ENCODE measurements at regions not wholly inside any gene's neighbourhood (a gene's known extent, or its start where the extent isn't known, plus 50 kb on each side); places are given as distances from the start of the nearest gene placed in this dataset.

- Histone ChIP-seq H3K4me1 (no peaks in the 10 kb centered on the region), H3K27me3 (no peaks in the 10 kb centered on the region), H3K4me3 (no peak overlapping the region), H3K36me3 (no peaks in the 10 kb centered on the region), H3K27ac (no peak overlapping the region), H3K9me3 (no peaks in the 10 kb centered on the region)
- intact Hi-C loops (cut with DNase I; ENCODE audit: low total_unique reads), result no loop called here
- WGBS, 2 donors (ENCODE audit: low coverage in 1 of 2), result 64 to 65% methylated on average over 2 of the region's 2 CpGs
- DNase-seq, result no peak
- TF ChIP-seq POLR2AphosphoS5 (IDR thresholded peaks at IDR 0.05), result no peak
- no peak for TF ChIP-seq EP300 (IDR thresholded peaks at IDR 0.05; ENCODE audit: low read depth)
- TF ChIP-seq, protein P1, sequence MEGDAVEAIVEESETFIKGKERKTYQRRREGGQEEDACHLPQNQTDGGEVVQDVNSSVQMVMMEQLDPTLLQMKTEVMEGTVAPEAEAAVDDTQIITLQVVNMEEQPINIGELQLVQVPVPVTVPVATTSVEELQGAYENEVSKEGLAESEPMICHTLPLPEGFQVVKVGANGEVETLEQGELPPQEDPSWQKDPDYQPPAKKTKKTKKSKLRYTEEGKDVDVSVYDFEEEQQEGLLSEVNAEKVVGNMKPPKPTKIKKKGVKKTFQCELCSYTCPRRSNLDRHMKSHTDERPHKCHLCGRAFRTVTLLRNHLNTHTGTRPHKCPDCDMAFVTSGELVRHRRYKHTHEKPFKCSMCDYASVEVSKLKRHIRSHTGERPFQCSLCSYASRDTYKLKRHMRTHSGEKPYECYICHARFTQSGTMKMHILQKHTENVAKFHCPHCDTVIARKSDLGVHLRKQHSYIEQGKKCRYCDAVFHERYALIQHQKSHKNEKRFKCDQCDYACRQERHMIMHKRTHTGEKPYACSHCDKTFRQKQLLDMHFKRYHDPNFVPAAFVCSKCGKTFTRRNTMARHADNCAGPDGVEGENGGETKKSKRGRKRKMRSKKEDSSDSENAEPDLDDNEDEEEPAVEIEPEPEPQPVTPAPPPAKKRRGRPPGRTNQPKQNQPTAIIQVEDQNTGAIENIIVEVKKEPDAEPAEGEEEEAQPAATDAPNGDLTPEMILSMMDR (IDR thresholded peaks at IDR 0.05), result no peak
- no peak for TF ChIP-seq POLR2A (IDR thresholded peaks at IDR 0.05)
- in situ Hi-C loops (cut with MboI; ENCODE audit: low pct_ligation_motif_present in 1 of 4, low pct_unique_long_range_greater_than_20kb in 1 of 4, low sequenced_read_pairs in 3 of 4), result no loop called here
These were observed 176.8 kb downstream of the ISL1 start for GRCh38 chr5:51559921-51560658.

DNA sequence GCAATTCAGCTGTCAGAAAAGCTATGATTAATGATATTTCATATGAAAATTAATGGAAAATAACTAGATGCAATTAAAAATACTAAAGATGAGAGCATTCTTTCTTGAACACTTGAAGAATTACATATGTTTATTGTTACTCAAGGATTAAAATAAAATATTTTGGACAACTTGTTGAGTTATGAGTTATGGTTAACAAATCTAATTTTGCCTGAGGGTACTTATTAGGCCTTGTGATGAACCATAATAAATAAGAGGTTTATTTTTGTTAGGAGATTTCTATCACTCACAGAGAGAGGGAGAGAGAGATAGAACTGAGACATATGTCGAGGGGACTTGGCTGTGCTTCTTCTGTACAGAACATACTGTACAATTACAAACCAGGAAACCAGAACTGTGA lies 183.7 kb downstream of the ISL1 start:
- intact Hi-C loops (cut with DNase I; ENCODE audit: low total_unique reads) (no loop called here), in situ Hi-C loops (cut with MboI; ENCODE audit: low pct_ligation_motif_present in 1 of 4, low pct_unique_long_range_greater_than_20kb in 1 of 4, low sequenced_read_pairs in 3 of 4) (no loop called here)
- H3K9me3 ChIP-seq, result no peaks in the 10 kb centered on the region
- no peak overlapping the region for H3K4me3 ChIP-seq
- H3K36me3 ChIP-seq, result no peaks in the 10 kb centered on the region
- 32 to 71% methylated on average over 1 of the region's 1 CpG for WGBS, 2 donors (ENCODE audit: low coverage in 1 of 2)
- no peak for TF ChIP-seq EP300 (IDR thresholded peaks at IDR 0.05; ENCODE audit: low read depth)
- H3K4me1 ChIP-seq, result no peaks in the 10 kb centered on the region
- H3K27ac ChIP-seq, result no peak overlapping the region
- H3K27me3 ChIP-seq, result no peaks in the 10 kb centered on the region
- no peak for DNase-seq

DNA sequence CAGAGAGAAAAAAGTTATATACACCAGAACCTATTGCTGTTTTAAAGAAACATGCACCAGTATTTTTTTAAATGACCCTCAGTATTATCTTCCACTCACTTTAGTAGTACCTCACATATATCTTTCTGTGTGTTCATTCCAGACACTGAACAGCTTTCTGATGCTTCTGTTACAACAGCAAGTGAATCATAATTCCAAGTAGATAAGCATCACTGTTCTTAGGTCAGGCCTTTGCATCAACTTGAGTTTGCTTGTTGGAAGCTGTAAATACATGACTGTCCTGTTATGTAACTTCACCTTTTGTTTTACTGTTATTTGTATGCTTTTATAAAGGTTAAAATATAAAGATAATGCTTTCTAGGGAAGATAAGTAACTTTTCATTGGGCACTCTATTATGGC lies 184.4 kb downstream of the ISL1 start:
- Histone ChIP-seq H3K4me3 (no peak overlapping the region), H3K9me3 (no peaks in the 10 kb centered on the region), H3K27me3 (no peaks in the 10 kb centered on the region), H3K27ac (no peak overlapping the region), H3K4me1 (no peaks in the 10 kb centered on the region), H3K36me3 (no peaks in the 10 kb centered on the region)
- no peak for TF ChIP-seq EP300 (IDR thresholded peaks at IDR 0.05; ENCODE audit: low read depth)
- TF ChIP-seq POLR2AphosphoS5 (IDR thresholded peaks at IDR 0.05), result no peak
- TF ChIP-seq, protein P1 (IDR thresholded peaks at IDR 0.05), result no peak
- TF ChIP-seq POLR2A (IDR thresholded peaks at IDR 0.05), result no peak
- in situ Hi-C loops (cut with MboI; ENCODE audit: low pct_ligation_motif_present in 1 of 4, low pct_unique_long_range_greater_than_20kb in 1 of 4, low sequenced_read_pairs in 3 of 4), result no loop called here
- intact Hi-C loops (cut with DNase I; ENCODE audit: low total_unique reads), result no loop called here
- no peak for DNase-seq

- Histone ChIP-seq H3K4me1 (no peaks in the 10 kb centered on the region), H3K36me3 (no peaks in the 10 kb centered on the region), H3K27me3 (no peaks in the 10 kb centered on the region), H3K27ac (no peak overlapping the region), H3K4me3 (no peak overlapping the region), H3K9me3 (no peaks in the 10 kb centered on the region)
- no peak for DNase-seq
- intact Hi-C loops (cut with DNase I; ENCODE audit: low total_unique reads) (no loop called here), in situ Hi-C loops (cut with MboI; ENCODE audit: low pct_ligation_motif_present in 1 of 4, low pct_unique_long_range_greater_than_20kb in 1 of 4, low sequenced_read_pairs in 3 of 4) (no loop called here)
- TF ChIP-seq EP300 (IDR thresholded peaks at IDR 0.05; ENCODE audit: low read depth), result no peak
- TF ChIP-seq POLR2A (IDR thresholded peaks at IDR 0.05), result no peak
- TF ChIP-seq, protein P1 (IDR thresholded peaks at IDR 0.05), result no peak
- TF ChIP-seq POLR2AphosphoS5 (IDR thresholded peaks at IDR 0.05), result no peak
- WGBS, 2 donors (ENCODE audit: low coverage in 1 of 2), result 58 to 62% methylated on average over 5 of the region's 5 CpGs
These were observed 190.6 kb downstream of the ISL1 start for GRCh38 chr5:51573835-51574234.

- intact Hi-C loops (cut with DNase I; ENCODE audit: low total_unique reads) (no loop called here), in situ Hi-C loops (cut with MboI; ENCODE audit: low pct_ligation_motif_present in 1 of 4, low pct_unique_long_range_greater_than_20kb in 1 of 4, low sequenced_read_pairs in 3 of 4) (no loop called here)
- H3K27me3 ChIP-seq, result no peaks in the 10 kb centered on the region
- no peaks in the 10 kb centered on the region for H3K9me3 ChIP-seq
- no peaks in the 10 kb centered on the region for H3K4me1 ChIP-seq
- TF ChIP-seq POLR2A (IDR thresholded peaks at IDR 0.05) (no peak), EP300 (IDR thresholded peaks at IDR 0.05; ENCODE audit: low read depth) (no peak), POLR2AphosphoS5 (IDR thresholded peaks at IDR 0.05) (no peak)
- TF ChIP-seq, protein P1 (IDR thresholded peaks at IDR 0.05), result no peak
- H3K4me3 ChIP-seq, result no peak overlapping the region
- no peak for DNase-seq
- 33 to 59% methylated on average over 3 of the region's 3 CpGs for WGBS, 2 donors (ENCODE audit: low coverage in 1 of 2)
- no peaks in the 10 kb centered on the region for H3K36me3 ChIP-seq
- H3K27ac ChIP-seq, result no peak overlapping the region
These were observed 199.7 kb downstream of the ISL1 start for GRCh38 chr5:51582871-51583394.
